Gastroesophageal sphincter (tissue), 3 donors: ENCODE measurements at regions not wholly inside any gene's neighbourhood (a gene's known extent, or its start where the extent isn't known, plus 50 kb on each side); places are given as distances from the start of the nearest gene placed in this dataset.

ENCODE experiments used
- CTCF ChIP-seq, 4 experiments: fragments of 200-600 bp in 2 of 4; fragments of 450-650 bp in 2 of 4; sonication (generic) in 1 of 4; IDR thresholded peaks; one replicate each; pipeline ENCODE4 v1.5.1; 2017 to 2019; ENCODE audit warnings: antibody characterized with exemption in 4 of 4, mild to moderate bottlenecking in 2 of 4, moderate library complexity in 2 of 4
- EP300 ChIP-seq: sonication (generic); formaldehyde crosslinking; IDR thresholded peaks from one replicate; pipeline ENCODE4 v1.6.1; 2017; ENCODE audit warnings: antibody characterized with exemption, mild to moderate bottlenecking
- POLR2A ChIP-seq, 2 donors: fragments of 450-650 bp; IDR thresholded peaks; one replicate each; pipeline ENCODE4 v1.6.1; 2017; ENCODE audit warnings: antibody characterized with exemption in 2 of 2, mild to moderate bottlenecking in 2 of 2, moderate library complexity in 1 of 2
- POLR2AphosphoS5 ChIP-seq: sonication (generic); formaldehyde crosslinking; IDR thresholded peaks from one replicate; pipeline ENCODE4 v1.6.1; 2017; ENCODE audit warnings: antibody characterized with exemption

GRCh38 chr9:79185866-79186265, 385.9 kb upstream of the TLE4 start:
- TF ChIP-seq CTCF (IDR thresholded peaks at IDR 0.05) (no peak), POLR2AphosphoS5 (no peak), EP300 (no peak), POLR2A (IDR thresholded peaks at IDR 0.05) (no peak)
